Activated CD4-positive, alpha-beta T cell treated with anti-CD3 and anti-CD28 coated beads, Interleukin-2, amount 50 U/mL, for 16 hours (primary cell): ENCODE measurements at regions not wholly inside any gene's neighbourhood (a gene's known extent, or its start where the extent isn't known, plus 50 kb on each side); places are given as distances from the start of the nearest gene placed in this dataset.
A peak's percentile ranks its signal among the peaks of the same experiment; 100 is the strongest.

Source experiments
- DNase-seq: peaks from one replicate; pipeline ENCODE4 v3.0.0-alpha.2; 2020

DNA sequence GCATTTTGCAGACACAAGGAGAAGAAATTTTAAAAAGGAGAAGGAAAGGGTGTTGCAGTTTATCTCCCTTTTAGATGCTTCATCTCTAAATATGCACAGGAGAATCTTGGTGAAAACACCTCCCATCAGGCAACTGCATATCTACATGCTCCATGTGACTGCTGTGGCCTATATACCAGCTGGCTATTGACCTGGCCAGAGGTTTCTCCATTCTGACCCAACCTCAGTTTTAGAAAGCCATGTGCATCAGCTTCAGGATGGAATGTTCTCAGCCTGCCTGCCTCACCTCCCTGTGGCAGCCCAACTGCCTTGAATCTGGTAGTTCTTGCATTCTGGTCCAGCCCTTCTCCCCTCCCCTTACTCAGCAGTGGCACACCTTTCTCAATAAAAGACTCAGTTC, 1958.8 kb upstream of the CELF4 start:
- no peak for DNase-seq

DNA sequence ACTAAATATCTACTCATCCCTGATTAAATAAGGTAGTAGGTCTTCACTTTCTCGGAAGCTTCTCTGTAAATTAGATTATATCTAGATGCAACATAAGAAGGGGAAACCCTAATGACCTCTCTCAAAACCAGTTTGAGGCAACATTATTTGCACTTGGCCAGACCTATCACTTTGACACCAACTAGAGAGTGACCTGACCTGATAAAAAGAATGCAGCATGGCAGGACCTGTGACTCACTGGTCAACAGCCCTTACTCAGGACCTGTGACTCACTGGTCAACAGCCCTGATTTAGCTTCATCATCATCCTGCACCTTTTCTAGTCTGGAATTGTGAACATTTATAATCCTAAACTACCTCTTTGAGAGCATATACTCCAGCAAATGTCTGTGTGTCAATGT, 1957.7 kb upstream of the CELF4 start:
- no peak for DNase-seq

GRCh38 chr18:39521164-39521563, 1955.6 kb upstream of the CELF4 start:
- DNase-seq = no peak

DNA sequence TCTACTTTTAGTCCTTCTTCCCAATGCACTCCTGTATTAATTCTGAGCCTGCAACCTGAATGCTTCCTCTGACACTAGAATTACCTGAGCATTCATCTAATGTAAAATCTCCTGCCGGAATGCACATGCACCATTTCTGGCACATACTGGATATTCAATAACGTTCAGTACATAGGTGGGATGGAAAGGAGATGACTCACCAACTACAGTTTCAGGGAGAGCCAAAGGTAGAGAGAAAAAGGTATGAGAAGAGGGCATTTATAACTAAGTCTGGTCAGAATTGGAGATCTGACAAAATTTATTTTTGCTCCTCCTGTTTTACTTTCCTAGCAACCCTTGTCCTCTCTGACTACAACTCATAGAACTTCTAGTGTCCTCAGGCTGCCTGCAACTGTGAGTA, 1954.1 kb upstream of the CELF4 start:
- no peak for DNase-seq

DNA sequence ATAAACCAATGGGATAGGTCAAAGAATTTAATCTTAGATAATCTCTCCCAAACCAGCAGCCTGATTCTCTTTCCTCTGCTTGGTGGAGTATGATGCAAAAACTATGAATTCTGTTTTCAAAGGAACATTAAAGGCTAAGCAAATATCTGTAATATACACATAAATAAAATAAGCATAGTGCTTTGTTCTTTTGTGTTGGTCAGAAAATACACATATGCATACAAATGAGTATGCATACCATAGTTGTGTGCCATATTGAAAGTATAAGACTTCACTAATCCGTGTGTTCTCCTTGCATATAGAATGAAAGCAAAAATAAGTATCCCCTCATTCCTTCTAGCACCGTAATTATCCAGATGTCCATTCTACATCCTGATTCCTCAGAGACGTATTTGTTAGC, 1949.7 kb upstream of the CELF4 start:
- no peak for DNase-seq

GRCh38 chr18:39513186-39513585, 1947.6 kb upstream of the CELF4 start:
- DNase-seq = no peak

GRCh38 chr18:39506581-39507330, 1941.2 kb upstream of the CELF4 start:
- DNase-seq = no peak

DNA sequence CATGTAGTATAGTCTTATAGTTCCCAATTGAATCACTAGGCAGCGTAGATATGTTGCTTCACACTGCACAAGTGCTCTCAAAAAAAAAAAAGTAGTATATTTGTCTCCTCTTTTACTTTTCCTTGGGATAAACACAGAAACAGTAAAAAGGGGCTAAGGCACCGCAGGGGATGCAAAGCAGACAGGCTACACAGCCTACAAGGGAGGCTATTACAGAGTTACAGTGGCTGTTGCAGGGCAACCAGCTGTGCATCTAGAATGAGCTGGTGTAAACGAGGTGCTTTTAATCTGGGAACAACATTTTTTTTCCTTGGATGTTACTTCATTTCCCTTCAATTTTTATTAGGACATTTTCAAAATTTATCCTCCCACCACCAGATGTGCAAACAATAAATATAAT, 1934.7 kb upstream of the CELF4 start:
- no peak for DNase-seq

DNA sequence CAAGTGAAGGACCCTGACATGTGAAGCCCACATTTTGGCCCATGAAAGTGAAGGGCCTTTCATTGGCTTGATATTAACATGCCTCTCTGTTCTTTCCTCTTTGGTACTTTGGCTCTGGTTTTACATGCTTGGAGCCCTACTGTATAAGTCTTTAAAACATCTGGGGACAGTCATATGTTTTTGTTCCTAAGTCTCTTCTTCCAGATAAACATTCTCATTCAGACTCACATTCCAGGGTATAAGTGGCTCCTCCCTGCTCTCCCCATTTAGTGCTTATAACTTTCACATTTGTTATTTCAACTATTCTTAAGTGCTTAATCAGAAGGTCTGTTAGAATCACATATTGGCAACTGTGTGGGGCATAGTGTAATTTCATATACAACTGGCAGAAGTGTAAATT, 1932.2 kb upstream of the CELF4 start:
- no peak for DNase-seq

- DNase-seq = no peak
Measured at GRCh38 chr18:39496986-39497385, 1931.4 kb upstream of the CELF4 start.

DNA sequence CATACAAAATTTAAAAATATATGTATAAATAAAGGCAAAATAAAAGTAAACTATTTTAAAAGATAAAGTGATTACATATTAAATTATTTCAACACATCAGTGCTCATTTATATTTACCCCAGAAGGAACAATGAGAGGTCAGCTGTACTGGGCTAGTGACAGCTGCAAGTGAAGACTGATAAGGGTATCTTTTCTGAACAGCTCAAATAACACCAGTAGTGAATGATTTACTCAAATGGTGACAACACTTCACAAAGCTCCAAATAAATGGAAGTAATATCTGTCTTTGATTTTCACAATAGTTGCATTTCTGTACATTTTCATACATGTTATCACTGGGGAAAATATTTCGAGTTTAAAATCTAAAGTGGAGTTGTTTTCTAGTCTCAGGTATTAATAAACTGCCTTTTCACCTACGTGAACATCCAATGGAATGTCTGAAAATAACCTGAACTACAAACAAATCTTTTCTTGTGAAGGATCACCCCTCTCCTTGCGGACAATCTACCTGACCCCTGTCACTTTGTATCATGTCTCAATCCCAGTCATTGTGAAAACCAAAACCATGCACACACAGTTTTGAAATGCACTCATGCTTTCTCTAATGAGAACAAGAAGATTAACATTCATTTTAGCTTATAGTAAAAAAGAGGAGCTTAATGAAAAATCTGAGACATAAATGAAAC, 1928.8 kb upstream of the CELF4 start:
- DNase-seq = peak; percentile 10

- no peak for DNase-seq
Measured at GRCh38 chr18:39491408-39491807, 1925.8 kb upstream of the CELF4 start.

- DNase-seq = no peak
Measured at GRCh38 chr18:39489431-39489830, 1923.8 kb upstream of the CELF4 start.

- no peak for DNase-seq
Measured at GRCh38 chr18:39487932-39488331, 1922.3 kb upstream of the CELF4 start.

DNA sequence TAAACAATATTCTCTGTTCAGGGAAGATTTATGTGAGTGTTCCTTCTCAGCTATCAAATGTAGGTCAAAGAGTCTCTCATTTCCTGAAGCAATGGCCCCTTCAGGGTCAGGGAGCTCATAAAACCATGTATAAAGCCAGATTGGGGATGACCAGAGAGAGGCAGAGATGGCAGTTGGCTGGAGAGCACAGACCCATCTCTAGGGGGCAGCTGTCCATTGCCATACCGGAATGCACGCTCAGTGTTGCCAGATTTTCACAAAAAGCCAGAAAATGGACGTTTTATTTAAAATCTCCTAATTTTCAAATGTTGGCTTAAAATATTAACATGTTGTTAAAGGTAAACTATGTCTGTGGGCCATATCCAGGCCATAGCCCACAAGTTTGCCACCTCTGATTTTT, 1920.7 kb upstream of the CELF4 start:
- DNase-seq = no peak

DNA sequence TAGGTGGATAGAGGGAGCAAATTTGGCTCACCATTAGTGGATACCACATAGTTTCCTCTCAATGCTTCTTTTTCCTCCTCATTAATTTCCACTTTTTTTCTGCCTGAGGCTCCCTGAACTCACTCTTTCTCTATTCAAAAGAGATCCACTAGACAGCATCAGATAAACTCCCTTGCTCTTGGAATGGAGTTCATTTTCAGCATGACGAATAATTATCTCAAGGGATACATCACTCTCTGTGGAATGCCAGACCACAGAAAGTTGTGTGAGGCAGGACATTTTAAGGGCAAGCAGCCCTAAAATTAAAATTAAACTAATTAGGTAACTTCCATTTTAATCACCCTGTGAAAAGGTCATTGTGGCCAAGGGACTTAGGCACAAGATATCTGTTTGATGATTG, 1920.1 kb upstream of the CELF4 start:
- DNase-seq = no peak

GRCh38 chr18:39481281-39481680, 1915.7 kb upstream of the CELF4 start:
- DNase-seq = no peak

- no peak for DNase-seq
Measured at GRCh38 chr18:39480494-39481195, 1915.0 kb upstream of the CELF4 start.

- no peak for DNase-seq
Measured at GRCh38 chr18:39464006-39464405, 1898.4 kb upstream of the CELF4 start.

DNA sequence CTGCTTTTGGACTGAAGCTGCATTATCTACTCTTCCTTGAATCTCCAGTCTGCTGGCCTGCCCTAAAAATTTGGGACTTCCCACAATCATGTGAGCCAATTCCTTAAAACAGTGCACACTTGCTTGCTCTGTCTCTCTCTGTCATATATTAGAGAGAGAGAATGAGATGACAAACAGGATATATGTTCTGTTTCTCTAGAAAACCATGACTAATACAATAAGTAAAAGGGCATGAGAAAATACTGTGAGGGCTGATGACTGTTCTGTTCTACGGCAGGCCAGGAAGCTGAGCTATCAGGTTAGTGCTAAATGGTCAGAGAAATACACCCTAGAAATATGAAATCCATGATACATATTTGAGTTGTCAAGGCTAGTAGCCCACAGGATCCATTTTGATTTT, 1896.8 kb upstream of the CELF4 start:
- peak; percentile 12 for DNase-seq

DNA sequence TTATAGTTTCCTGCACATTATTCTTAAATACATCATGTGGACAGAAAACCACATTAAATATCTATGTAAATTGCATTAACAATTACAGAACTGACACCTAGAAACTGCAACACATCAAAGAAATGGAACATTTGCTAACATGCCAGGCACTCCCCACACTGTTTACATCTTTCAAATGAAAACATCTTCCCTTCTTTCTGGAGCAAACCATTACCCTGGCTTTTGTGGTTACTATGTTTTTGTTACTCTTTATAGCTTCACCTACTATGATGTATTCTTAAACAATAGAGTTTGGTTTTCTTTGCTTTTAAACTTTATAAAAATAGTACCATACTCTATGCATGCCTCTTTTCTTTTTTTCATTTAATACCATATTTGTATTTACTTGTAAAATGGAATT, 1894.5 kb upstream of the CELF4 start:
- no peak for DNase-seq

DNA sequence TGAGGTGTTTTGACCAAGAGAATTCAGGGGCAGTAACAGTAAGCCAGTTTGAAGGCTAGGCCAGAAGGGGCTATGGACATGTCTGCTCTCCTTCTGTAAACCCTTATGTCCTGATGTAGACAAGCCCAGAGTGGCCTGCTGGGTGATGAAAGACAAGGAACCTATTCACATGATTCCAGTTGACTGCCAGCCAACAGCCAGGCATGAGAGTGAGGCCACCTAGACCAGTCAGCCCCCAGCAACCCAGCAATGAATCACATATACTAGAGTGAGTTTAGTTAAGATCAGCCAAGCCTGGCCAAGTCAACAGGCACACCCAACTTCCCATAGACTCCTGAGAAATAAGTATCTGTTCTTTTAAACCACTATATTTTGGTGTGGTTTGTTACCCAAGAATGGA, 1889.7 kb upstream of the CELF4 start:
- DNase-seq = no peak

GRCh38 chr18:39454866-39455265, 1889.3 kb upstream of the CELF4 start:
- DNase-seq = no peak

- DNase-seq = no peak
Measured at GRCh38 chr18:39453882-39454281, 1888.3 kb upstream of the CELF4 start.
